HCT116 (cell line): ENCODE measurements at regions not wholly inside any gene's neighbourhood (a gene's known extent, or its start where the extent isn't known, plus 50 kb on each side); places are given as distances from the start of the nearest gene placed in this dataset.

Experiments
- CBX3 ChIP-seq: IDR thresholded peaks from 2 replicates; pipeline ENCODE4 v1.6.1; 2012; ENCODE audit warnings: low read depth
- CTCF ChIP-seq, 3 experiments: fragments of 200-600 bp in 1 of 3; sonication (generic) in 1 of 3; IDR thresholded peaks in 2 of 3; conservative IDR thresholded peaks in 1 of 3; 2 replicates each; pipeline ENCODE4 v1.5.1; 2012 to 2017; ENCODE audit warnings: low read depth in 2 of 3, low read length in 2 of 3, antibody characterized with exemption in 1 of 3, borderline replicate concordance in 1 of 3, control low read depth in 1 of 3, mild to moderate bottlenecking in 1 of 3, mixed read lengths in 1 of 3, mixed run types in 1 of 3, moderate library complexity in 1 of 3; ENCODE audit not compliant: insufficient read depth in 1 of 3
- ELF1 ChIP-seq: IDR thresholded peaks from 2 replicates; pipeline ENCODE4 v1.6.1; 2012; ENCODE audit warnings: low read depth, borderline replicate concordance
- EZH2 ChIP-seq: fragments of 200-600 bp; sonication (generic); IDR thresholded peaks from 2 replicates; pipeline ENCODE4 v1.6.1; 2017; ENCODE audit warnings: antibody characterized with exemption, mixed run types
- EZH2phosphoT487 ChIP-seq: fragments of 200-600 bp; IDR thresholded peaks from 2 replicates; pipeline ENCODE4 v1.6.1; 2018; ENCODE audit warnings: antibody characterized with exemption, borderline replicate concordance
- POLR2A ChIP-seq: IDR thresholded peaks from 2 replicates; pipeline ENCODE4 v1.7.0; 2011; ENCODE audit warnings: borderline replicate concordance; ENCODE audit not compliant: insufficient read depth, insufficient read length; ENCODE audit errors: extremely low read depth
- POLR2AphosphoS5 ChIP-seq: IDR thresholded peaks from 2 replicates; pipeline ENCODE4 v1.6.1; 2011; ENCODE audit warnings: mild to moderate bottlenecking, low read depth, low read length, moderate library complexity
- RAD21 ChIP-seq: IDR thresholded peaks from 2 replicates; pipeline ENCODE4 v1.6.1; 2012; ENCODE audit warnings: low read depth, mild to moderate bottlenecking
- SIN3A ChIP-seq: IDR thresholded peaks from 2 replicates; pipeline ENCODE4 v1.6.1; 2012; ENCODE audit warnings: low read depth
- TCF7L2 ChIP-seq: IDR thresholded peaks from 2 replicates; pipeline ENCODE4 v1.7.0; 2011; ENCODE audit warnings: borderline replicate concordance, inconsistent platforms; ENCODE audit not compliant: insufficient read depth, insufficient read length; ENCODE audit errors: extremely low read depth
- YY1 ChIP-seq: IDR thresholded peaks from 2 replicates; pipeline ENCODE4 v1.6.1; 2011; ENCODE audit warnings: low read length, low read depth, moderate library complexity, mild to moderate bottlenecking; ENCODE audit not compliant: insufficient replicate concordance; ENCODE audit errors: extremely low read depth
- ZNF274 ChIP-seq: fragments of 200-500 bp; sonication (Bioruptor generic); IDR thresholded peaks from 2 replicates; pipeline ENCODE4 v1.6.1; 2014; ENCODE audit warnings: mild to moderate bottlenecking, low read depth, low read length, inconsistent platforms
- TF ChIP-seq, protein P1 (sequence below): IDR thresholded peaks from 2 replicates; pipeline ENCODE4 v1.6.1; 2012

DNA sequence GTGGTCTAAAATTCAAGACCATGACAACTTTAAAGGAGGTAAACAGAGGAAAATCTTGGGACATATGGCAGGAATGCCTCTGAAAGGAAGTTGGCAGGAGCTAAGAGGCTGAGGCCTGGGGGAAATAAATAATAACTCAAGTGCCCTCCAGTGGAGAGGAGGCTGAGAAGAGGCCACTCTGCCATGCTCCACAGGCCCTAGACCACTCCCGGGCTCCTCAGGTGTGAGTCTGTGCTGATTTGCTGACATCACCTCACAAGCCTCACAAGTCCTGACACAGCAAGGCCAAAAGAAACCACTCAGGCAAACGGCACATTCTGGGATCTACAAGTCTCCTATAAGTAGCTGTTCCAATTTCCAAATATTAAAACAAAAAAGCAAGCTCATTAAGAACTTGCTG, 91.0 kb upstream of the RIPOR2 start:
- TF ChIP-seq EZH2phosphoT487, result no peak
- TF ChIP-seq CTCF (IDR thresholded peaks at IDR 0.05 in 2 of 3, conservative IDR thresholded peaks at IDR 0.05 in 1 of 3; ENCODE audit: borderline replicate concordance in 1 of 3, insufficient read depth in 1 of 3, low read depth in 2 of 3, low read length in 2 of 3), result 0 out of 6 replicates have a peak, but pooled peaks of 1 of the 3 experiments have one; percentile 5
- no peak for TF ChIP-seq YY1
- TF ChIP-seq RAD21, result no peak
- TF ChIP-seq CBX3, result no peak
- TF ChIP-seq, protein P1, sequence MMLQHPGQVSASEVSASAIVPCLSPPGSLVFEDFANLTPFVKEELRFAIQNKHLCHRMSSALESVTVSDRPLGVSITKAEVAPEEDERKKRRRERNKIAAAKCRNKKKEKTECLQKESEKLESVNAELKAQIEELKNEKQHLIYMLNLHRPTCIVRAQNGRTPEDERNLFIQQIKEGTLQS, result no peak
- no peak for TF ChIP-seq EZH2
- no peak for TF ChIP-seq SIN3A
- no peak for TF ChIP-seq ELF1
- no peak for TF ChIP-seq TCF7L2
- no peak for TF ChIP-seq POLR2AphosphoS5
- TF ChIP-seq ZNF274, result no peak
- TF ChIP-seq POLR2A, result no peak
